ENCODE measurements at regions not wholly inside any gene's neighbourhood (a gene's known extent, or its start where the extent isn't known, plus 50 kb on each side); places are given as distances from the start of the nearest gene placed in this dataset.

DNA sequence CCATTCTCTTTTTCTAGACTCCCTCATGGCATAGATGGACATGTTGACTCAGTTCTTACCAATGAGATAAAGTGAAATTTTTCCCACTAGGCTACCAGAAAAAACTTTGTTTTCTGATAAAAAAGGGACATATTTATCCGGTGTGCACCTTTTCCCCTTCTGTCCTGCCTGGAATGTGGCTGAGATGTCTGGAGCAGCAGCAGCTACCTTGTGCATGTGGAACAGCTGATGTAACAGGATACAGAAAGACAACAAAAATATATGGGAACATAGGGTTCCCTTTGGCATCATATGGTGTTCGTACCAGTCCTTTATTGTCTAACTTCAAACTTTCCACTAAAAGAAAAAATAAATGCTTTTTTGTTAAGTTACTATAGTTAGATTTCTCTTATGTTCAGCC, 460.2 kb upstream of the HS6ST1 start:
- H3K9me3 ChIP-seq, result no peaks in the 10 kb centered on the region
- no peak overlapping the region for H3K27ac ChIP-seq
- TF ChIP-seq, protein P1, sequence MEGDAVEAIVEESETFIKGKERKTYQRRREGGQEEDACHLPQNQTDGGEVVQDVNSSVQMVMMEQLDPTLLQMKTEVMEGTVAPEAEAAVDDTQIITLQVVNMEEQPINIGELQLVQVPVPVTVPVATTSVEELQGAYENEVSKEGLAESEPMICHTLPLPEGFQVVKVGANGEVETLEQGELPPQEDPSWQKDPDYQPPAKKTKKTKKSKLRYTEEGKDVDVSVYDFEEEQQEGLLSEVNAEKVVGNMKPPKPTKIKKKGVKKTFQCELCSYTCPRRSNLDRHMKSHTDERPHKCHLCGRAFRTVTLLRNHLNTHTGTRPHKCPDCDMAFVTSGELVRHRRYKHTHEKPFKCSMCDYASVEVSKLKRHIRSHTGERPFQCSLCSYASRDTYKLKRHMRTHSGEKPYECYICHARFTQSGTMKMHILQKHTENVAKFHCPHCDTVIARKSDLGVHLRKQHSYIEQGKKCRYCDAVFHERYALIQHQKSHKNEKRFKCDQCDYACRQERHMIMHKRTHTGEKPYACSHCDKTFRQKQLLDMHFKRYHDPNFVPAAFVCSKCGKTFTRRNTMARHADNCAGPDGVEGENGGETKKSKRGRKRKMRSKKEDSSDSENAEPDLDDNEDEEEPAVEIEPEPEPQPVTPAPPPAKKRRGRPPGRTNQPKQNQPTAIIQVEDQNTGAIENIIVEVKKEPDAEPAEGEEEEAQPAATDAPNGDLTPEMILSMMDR (IDR thresholded peaks at IDR 0.05), result no peak
- H3K4me1 ChIP-seq (ENCODE audit: control insufficient read depth in 1 of 2, insufficient read depth in 1 of 2, low read depth in 1 of 2, low read length in 1 of 2), result no peaks in the 10 kb centered on the region
- no peaks in the 10 kb centered on the region for H3K36me3 ChIP-seq
- no peaks in the 10 kb centered on the region for H3K27me3 ChIP-seq
- H3K4me3 ChIP-seq (ENCODE audit: low read depth in 1 of 2, low read length in 1 of 2), result no peak overlapping the region

DNA sequence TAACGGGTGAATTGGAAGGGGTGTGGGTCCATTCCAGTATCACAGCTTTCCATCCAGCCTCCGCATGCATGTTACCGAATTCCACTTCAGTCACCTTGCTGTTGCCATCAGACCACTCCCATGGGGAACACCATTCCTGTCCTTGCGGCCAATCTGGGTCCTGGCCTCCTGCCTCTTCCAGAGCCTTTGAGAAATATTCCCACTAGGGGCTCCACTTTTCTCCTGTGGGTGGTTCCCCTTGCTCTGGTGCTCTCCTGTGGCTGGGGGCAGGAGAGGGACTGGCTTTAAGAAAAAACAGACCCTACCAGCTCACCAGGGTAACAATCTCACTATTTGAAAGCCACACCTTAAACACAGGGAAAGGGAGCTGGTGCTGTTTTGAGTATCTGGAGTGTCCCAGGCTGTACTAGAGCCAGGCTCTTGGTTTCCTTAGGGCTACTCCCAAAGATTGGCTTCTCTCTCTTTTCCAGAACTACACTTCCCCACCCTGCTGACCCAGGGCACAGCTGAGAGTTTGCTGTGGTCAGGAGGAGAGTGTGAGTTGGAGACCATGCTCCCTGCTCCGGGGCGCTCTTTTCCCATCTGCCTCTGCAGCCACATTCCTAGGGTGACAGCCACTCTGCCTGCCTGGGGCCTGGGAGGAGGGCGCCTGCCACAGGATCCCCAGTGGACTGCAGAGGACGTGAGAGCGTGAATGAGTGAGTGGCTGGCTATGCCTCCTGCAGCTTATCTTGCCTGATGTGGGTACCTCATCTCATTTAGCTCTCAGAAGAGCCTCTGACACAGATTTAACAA, 460.8 kb upstream of the HS6ST1 start:
- H3K36me3 ChIP-seq, result no peaks in the 10 kb centered on the region
- H3K4me3 ChIP-seq (ENCODE audit: low read depth in 1 of 2, low read length in 1 of 2), result no peak overlapping the region
- no peaks in the 10 kb centered on the region for H3K4me1 ChIP-seq (ENCODE audit: control insufficient read depth in 1 of 2, insufficient read depth in 1 of 2, low read depth in 1 of 2, low read length in 1 of 2)
- H3K27me3 ChIP-seq, result no peaks in the 10 kb centered on the region
- TF ChIP-seq, protein P1 (IDR thresholded peaks at IDR 0.05), result no peak
- H3K9me3 ChIP-seq, result no peaks in the 10 kb centered on the region
- H3K27ac ChIP-seq, result no peak overlapping the region

DNA sequence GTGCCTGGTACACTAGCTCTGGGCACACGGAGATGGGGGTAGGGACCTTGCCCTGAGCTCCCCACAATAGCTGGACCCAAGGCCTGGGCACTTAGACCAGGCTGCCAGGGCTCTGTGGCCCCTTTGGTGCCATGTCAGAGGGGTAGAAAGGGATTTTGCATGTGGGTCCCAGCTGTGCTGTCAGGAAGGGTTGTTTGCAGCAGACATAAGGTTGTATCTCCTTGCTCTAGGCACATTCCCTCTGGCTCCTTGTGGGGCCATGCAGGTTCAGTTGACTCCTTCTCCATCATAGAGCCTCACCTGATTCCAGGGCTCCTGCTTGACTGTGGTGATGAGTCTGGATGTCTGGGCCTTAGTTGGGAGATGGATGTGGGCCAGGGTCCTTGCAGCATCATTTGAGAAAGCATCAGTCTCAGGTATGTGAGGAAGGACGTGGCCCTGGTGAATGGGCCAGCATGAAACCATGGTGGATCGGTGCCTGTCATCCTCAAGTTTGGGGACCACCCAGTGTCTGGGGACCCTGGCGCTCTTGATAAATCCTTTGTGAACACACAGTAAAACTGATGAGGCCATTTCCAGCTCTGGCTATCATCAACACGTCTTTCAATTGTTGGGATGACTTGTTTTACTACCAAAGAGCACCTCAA, 461.9 kb upstream of the HS6ST1 start:
- Histone ChIP-seq H3K9me3 (no peaks in the 10 kb centered on the region), H3K27ac (no peak overlapping the region), H3K4me1 (ENCODE audit: control insufficient read depth in 1 of 2, insufficient read depth in 1 of 2, low read depth in 1 of 2, low read length in 1 of 2) (no peaks in the 10 kb centered on the region), H3K36me3 (no peaks in the 10 kb centered on the region), H3K27me3 (no peaks in the 10 kb centered on the region), H3K4me3 (ENCODE audit: low read depth in 1 of 2, low read length in 1 of 2) (no peak overlapping the region)
- TF ChIP-seq, protein P1 (IDR thresholded peaks at IDR 0.05), result no peak

DNA sequence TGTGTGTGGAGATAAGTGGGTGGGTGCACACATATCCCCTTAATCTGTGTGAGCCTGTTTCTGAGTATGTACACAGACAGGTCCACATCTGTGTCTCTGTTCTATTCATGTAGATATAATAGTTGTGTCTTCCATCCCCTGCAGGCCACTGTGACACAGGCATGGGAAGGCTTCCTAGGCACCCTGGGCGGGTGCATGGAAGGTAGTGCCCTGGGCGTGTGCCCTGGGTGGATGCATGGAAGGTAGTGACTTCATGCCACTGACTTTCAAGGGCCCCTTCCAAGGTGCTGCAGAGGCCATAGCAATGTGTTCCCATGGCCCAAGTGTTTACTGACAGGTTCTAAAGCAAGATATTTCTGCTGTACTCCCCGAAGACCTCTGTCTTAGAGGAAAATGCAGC, 462.5 kb upstream of the HS6ST1 start:
- no peaks in the 10 kb centered on the region for H3K36me3 ChIP-seq
- TF ChIP-seq, protein P1 (IDR thresholded peaks at IDR 0.05), result no peak
- H3K9me3 ChIP-seq, result no peaks in the 10 kb centered on the region
- no peaks in the 10 kb centered on the region for H3K4me1 ChIP-seq (ENCODE audit: control insufficient read depth in 1 of 2, insufficient read depth in 1 of 2, low read depth in 1 of 2, low read length in 1 of 2)
- no peak overlapping the region for H3K27ac ChIP-seq
- no peak overlapping the region for H3K4me3 ChIP-seq (ENCODE audit: low read depth in 1 of 2, low read length in 1 of 2)
- no peaks in the 10 kb centered on the region for H3K27me3 ChIP-seq

DNA sequence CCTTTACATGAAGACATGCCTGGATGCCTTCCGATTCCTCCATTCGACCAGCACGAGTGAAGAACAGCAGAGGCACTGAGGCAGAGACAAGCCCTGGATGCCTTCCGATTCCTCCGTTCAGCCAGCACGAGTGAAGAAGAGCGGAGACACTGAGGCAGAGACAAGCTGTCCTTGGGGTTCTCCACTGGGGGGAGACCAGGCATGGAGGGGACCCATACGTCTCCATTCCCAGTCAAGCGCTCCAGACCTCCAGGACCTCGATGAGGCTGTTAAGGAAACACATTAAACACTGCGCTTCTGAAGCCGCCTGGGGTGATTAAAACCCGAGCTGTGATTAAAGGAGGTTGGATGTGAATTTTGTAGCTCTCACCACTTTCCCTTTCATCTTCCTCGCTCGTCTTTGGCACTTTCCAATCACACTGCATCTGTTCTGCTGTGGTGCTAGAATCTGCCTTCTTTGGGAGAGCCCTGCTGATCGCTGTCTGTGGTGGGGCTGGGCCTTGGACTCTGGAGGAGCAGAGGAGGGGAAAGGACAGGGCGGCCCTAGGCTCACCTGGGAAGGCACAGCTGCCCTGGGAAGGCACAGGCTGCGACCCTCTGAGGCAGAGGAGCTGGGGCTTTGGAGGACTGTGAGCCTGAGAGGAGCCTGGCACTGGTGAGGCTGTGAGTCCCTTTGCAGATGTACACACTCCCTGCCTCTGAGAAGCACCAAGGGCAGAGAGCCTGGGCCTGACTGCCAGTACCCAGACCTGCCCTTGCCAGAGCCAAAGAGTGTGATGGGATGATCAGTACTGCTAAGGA, 463.1 kb upstream of the HS6ST1 start:
- no peak overlapping the region for H3K4me3 ChIP-seq (ENCODE audit: low read depth in 1 of 2, low read length in 1 of 2)
- H3K27me3 ChIP-seq, result no peaks in the 10 kb centered on the region
- no peak overlapping the region for H3K27ac ChIP-seq
- TF ChIP-seq, protein P1 (IDR thresholded peaks at IDR 0.05), result no peak
- H3K36me3 ChIP-seq, result no peaks in the 10 kb centered on the region
- H3K4me1 ChIP-seq (ENCODE audit: control insufficient read depth in 1 of 2, insufficient read depth in 1 of 2, low read depth in 1 of 2, low read length in 1 of 2), result no peaks in the 10 kb centered on the region
- H3K9me3 ChIP-seq, result no peaks in the 10 kb centered on the region
